CD4-positive, alpha-beta T cell treated with Interleukin-17A for 1 hour (primary cell): ENCODE measurements at regions not wholly inside any gene's neighbourhood (a gene's known extent, or its start where the extent isn't known, plus 50 kb on each side); places are given as distances from the start of the nearest gene placed in this dataset.
"Not testable (repeated sequence)": the region's sequence is repeated elsewhere in the genome, so short reads cannot be mapped to it uniquely, and the experiment has no call there.

Experiments
- DNase-seq: peaks from one replicate; pipeline ENCODE4 v3.0.0-alpha.2; 2020

GRCh38 chr9:85487872-85488271 lies 253.9 kb downstream of the AGTPBP1 start:
- DNase-seq, result no peak

GRCh38 chr9:85484235-85484634 lies 257.5 kb downstream of the AGTPBP1 start:
- DNase-seq, result no peak

- no peak for DNase-seq
These were observed 258.5 kb downstream of the AGTPBP1 start for GRCh38 chr9:85483208-85483607.

GRCh38 chr9:85479305-85479704 lies 262.4 kb downstream of the AGTPBP1 start:
- DNase-seq, result no peak

- no peak for DNase-seq
These were observed 262.9 kb downstream of the AGTPBP1 start for GRCh38 chr9:85478847-85479246.

- not testable (repeated sequence) for DNase-seq
These were observed 266.9 kb downstream of the AGTPBP1 start for GRCh38 chr9:85474896-85475295.

- no peak for DNase-seq
These were observed 270.0 kb downstream of the AGTPBP1 start for GRCh38 chr9:85471791-85472190.

- no peak for DNase-seq
These were observed 272.7 kb downstream of the AGTPBP1 start for GRCh38 chr9:85469041-85469440.

- DNase-seq, result no peak
These were observed 274.9 kb downstream of the AGTPBP1 start for GRCh38 chr9:85466834-85467233.

GRCh38 chr9:85458114-85458864 lies 283.5 kb downstream of the AGTPBP1 start:
- not testable (repeated sequence) for DNase-seq

- DNase-seq, result no peak
These were observed 287.9 kb downstream of the AGTPBP1 start for GRCh38 chr9:85453850-85454249.

GRCh38 chr9:85452841-85453240 lies 288.9 kb downstream of the AGTPBP1 start:
- DNase-seq, result no peak

- DNase-seq, result no peak
These were observed 290.1 kb downstream of the AGTPBP1 start for GRCh38 chr9:85451680-85452079.

GRCh38 chr9:85445887-85446286 lies 295.9 kb downstream of the AGTPBP1 start:
- no peak for DNase-seq

GRCh38 chr9:85444243-85444642 lies 297.5 kb downstream of the AGTPBP1 start:
- no peak for DNase-seq

GRCh38 chr9:85443190-85443598 lies 298.6 kb downstream of the AGTPBP1 start:
- no peak for DNase-seq

GRCh38 chr9:85439791-85440190 lies 302.0 kb downstream of the AGTPBP1 start:
- no peak for DNase-seq

- not testable (repeated sequence) for DNase-seq
These were observed 307.8 kb downstream of the AGTPBP1 start for GRCh38 chr9:85433956-85434355.

GRCh38 chr9:85433551-85433950 lies 308.2 kb downstream of the AGTPBP1 start:
- DNase-seq, result not testable (repeated sequence)

GRCh38 chr9:85433046-85433445 lies 308.7 kb downstream of the AGTPBP1 start:
- DNase-seq, result no peak

- DNase-seq, result no peak
These were observed 309.2 kb downstream of the AGTPBP1 start for GRCh38 chr9:85432599-85432998.

- no peak for DNase-seq
These were observed 310.2 kb downstream of the AGTPBP1 start for GRCh38 chr9:85431339-85432102.

- DNase-seq, result no peak
These were observed 311.0 kb downstream of the AGTPBP1 start for GRCh38 chr9:85430659-85431338.

GRCh38 chr9:85428230-85428629 lies 313.5 kb downstream of the AGTPBP1 start:
- DNase-seq, result no peak
